ENCODE measurements at regions not wholly inside any gene's neighbourhood (a gene's known extent, or its start where the extent isn't known, plus 50 kb on each side); places are given as distances from the start of the nearest gene placed in this dataset.

GRCh38 chr11:103552086-103552485 is 442.9 kb downstream of the DYNC2H1 start:
- TF ChIP-seq GLIS2 (tag by site-specific recombination; IDR thresholded peaks at IDR 0.05), result no peak
- TF ChIP-seq, protein P1, sequence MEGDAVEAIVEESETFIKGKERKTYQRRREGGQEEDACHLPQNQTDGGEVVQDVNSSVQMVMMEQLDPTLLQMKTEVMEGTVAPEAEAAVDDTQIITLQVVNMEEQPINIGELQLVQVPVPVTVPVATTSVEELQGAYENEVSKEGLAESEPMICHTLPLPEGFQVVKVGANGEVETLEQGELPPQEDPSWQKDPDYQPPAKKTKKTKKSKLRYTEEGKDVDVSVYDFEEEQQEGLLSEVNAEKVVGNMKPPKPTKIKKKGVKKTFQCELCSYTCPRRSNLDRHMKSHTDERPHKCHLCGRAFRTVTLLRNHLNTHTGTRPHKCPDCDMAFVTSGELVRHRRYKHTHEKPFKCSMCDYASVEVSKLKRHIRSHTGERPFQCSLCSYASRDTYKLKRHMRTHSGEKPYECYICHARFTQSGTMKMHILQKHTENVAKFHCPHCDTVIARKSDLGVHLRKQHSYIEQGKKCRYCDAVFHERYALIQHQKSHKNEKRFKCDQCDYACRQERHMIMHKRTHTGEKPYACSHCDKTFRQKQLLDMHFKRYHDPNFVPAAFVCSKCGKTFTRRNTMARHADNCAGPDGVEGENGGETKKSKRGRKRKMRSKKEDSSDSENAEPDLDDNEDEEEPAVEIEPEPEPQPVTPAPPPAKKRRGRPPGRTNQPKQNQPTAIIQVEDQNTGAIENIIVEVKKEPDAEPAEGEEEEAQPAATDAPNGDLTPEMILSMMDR (tag by site-specific recombination; IDR thresholded peaks at IDR 0.05), result no peak
- TF ChIP-seq REST (tag by site-specific recombination; IDR thresholded peaks at IDR 0.05), result no peak
- TF ChIP-seq, protein P2, sequence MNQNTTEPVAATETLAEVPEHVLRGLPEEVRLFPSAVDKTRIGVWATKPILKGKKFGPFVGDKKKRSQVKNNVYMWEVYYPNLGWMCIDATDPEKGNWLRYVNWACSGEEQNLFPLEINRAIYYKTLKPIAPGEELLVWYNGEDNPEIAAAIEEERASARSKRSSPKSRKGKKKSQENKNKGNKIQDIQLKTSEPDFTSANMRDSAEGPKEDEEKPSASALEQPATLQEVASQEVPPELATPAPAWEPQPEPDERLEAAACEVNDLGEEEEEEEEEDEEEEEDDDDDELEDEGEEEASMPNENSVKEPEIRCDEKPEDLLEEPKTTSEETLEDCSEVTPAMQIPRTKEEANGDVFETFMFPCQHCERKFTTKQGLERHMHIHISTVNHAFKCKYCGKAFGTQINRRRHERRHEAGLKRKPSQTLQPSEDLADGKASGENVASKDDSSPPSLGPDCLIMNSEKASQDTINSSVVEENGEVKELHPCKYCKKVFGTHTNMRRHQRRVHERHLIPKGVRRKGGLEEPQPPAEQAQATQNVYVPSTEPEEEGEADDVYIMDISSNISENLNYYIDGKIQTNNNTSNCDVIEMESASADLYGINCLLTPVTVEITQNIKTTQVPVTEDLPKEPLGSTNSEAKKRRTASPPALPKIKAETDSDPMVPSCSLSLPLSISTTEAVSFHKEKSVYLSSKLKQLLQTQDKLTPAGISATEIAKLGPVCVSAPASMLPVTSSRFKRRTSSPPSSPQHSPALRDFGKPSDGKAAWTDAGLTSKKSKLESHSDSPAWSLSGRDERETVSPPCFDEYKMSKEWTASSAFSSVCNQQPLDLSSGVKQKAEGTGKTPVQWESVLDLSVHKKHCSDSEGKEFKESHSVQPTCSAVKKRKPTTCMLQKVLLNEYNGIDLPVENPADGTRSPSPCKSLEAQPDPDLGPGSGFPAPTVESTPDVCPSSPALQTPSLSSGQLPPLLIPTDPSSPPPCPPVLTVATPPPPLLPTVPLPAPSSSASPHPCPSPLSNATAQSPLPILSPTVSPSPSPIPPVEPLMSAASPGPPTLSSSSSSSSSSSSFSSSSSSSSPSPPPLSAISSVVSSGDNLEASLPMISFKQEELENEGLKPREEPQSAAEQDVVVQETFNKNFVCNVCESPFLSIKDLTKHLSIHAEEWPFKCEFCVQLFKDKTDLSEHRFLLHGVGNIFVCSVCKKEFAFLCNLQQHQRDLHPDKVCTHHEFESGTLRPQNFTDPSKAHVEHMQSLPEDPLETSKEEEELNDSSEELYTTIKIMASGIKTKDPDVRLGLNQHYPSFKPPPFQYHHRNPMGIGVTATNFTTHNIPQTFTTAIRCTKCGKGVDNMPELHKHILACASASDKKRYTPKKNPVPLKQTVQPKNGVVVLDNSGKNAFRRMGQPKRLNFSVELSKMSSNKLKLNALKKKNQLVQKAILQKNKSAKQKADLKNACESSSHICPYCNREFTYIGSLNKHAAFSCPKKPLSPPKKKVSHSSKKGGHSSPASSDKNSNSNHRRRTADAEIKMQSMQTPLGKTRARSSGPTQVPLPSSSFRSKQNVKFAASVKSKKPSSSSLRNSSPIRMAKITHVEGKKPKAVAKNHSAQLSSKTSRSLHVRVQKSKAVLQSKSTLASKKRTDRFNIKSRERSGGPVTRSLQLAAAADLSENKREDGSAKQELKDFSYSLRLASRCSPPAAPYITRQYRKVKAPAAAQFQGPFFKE (tag by site-specific recombination; IDR thresholded peaks at IDR 0.05; ENCODE audit: borderline replicate concordance), result no peak
- no peak for TF ChIP-seq ZNF350 (tag by site-specific recombination; IDR thresholded peaks at IDR 0.05)
- TF ChIP-seq ZNF24 (tag by site-specific recombination; IDR thresholded peaks at IDR 0.05), result no peak
- TF ChIP-seq ZNF335 (tag by site-specific recombination; conservative IDR thresholded peaks at IDR 0.05), result no peak
- no peak for TF ChIP-seq ZNF214 (tag by site-specific recombination; IDR thresholded peaks at IDR 0.05; ENCODE audit: borderline replicate concordance)

All from HEK293 (cell line).